Body of pancreas (tissue), 4 donors: ENCODE measurements at regions not wholly inside any gene's neighbourhood (a gene's known extent, or its start where the extent isn't known, plus 50 kb on each side); places are given as distances from the start of the nearest gene placed in this dataset.

ENCODE experiments used
- ATAC-seq: fragments of 150-250 bp; one replicate; pipeline ENCODE4 v1.9.1; 2016
- DNase-seq, 4 donors: peaks; one replicate each; pipeline ENCODE4 v3.0.0-alpha.2; 2019
- H3K27ac ChIP-seq, 4 donors: fragments of 200-600 bp; sonication (generic); 1 replicate in 3 of 4; 2 replicates in 1 of 4; pipeline versions ENCODE4 v1.5.1 to v1.6.1; 2016 to 2019; ENCODE audit warnings: mild to moderate bottlenecking in 1 of 4, mixed read lengths in 1 of 4, moderate library complexity in 1 of 4
- H3K27me3 ChIP-seq, 2 donors: fragments of 200-600 bp; sonication (generic); one replicate each; pipeline ENCODE4 v1.6.0; 2016; ENCODE audit warnings: mild to moderate bottlenecking in 1 of 2
- H3K36me3 ChIP-seq, 2 donors: fragments of 200-600 bp; sonication (generic); replicated peaks in 1 of 2; 2 replicates each; pipeline ENCODE4 v1.5.1; 2016; ENCODE audit warnings: low read depth in 2 of 2; ENCODE audit not compliant: insufficient read depth in 1 of 2
- H3K4me1 ChIP-seq: fragments of 200-600 bp; sonication (generic); one replicate; pipeline ENCODE4 v1.6.0; 2016
- H3K4me3 ChIP-seq, 2 donors: fragments of 200-600 bp; sonication (generic); 1 replicate in 1 of 2; 2 replicates in 1 of 2; pipeline ENCODE4 v1.5.1; 2016 to 2019
- H3K9me3 ChIP-seq, 3 donors: fragments of 200-600 bp; sonication (generic); 1 replicate in 2 of 3; 2 replicates in 1 of 3; pipeline ENCODE4 v1.5.1; 2016
- CTCF ChIP-seq, 7 experiments: fragments of 450-650 bp in 4 of 7; fragments of 200-600 bp in 3 of 7; sonication (generic) in 3 of 7; IDR thresholded peaks; one replicate each; pipeline ENCODE4 v1.5.1; 2016 to 2019; ENCODE audit warnings: antibody characterized with exemption in 7 of 7
- POLR2A ChIP-seq, 3 donors: fragments of 450-650 bp; IDR thresholded peaks; one replicate each; pipeline ENCODE4 v1.6.1; 2016; ENCODE audit warnings: antibody characterized with exemption in 3 of 3, mild to moderate bottlenecking in 2 of 3
- WGBS, 2 donors: methylation state at CpG; one replicate each; pipeline ENCODE4 v1.1.5; 2017; 5-methylcytosine and 5-hydroxymethylcytosine counted together
- intact Hi-C: fragments of 100-400 bp; cut with DNase I; formaldehyde crosslinking; loops from one replicate; pipeline ENCODE4 v1.15.1; 2023

- H3K4me3 ChIP-seq = no peak overlapping the region
- ATAC-seq (no peak), DNase-seq (no peak)
- H3K9me3 ChIP-seq = no peaks in the 10 kb centered on the region
- H3K36me3 ChIP-seq = no peaks in the 10 kb centered on the region
- H3K27me3 ChIP-seq = no peaks in the 10 kb centered on the region
- no peaks in the 10 kb centered on the region for H3K4me1 ChIP-seq
- 72 to 80% methylated on average over 11 of the region's 11 CpGs for WGBS, 2 donors
- TF ChIP-seq CTCF (IDR thresholded peaks at IDR 0.05) = no peak
- no peak for TF ChIP-seq POLR2A (IDR thresholded peaks at IDR 0.05)
- intact Hi-C loops = no loop called here
- H3K27ac ChIP-seq = no peak overlapping the region
These were observed 466.3 kb downstream of the NR2F2 start for GRCh38 chr15:96796841-96797240.

- DNase-seq = no peak
- no peak for ATAC-seq
- WGBS, 2 donors = 63 to 65% methylated on average over 14 of the region's 14 CpGs
- TF ChIP-seq CTCF (IDR thresholded peaks at IDR 0.05) = no peak
- TF ChIP-seq POLR2A (IDR thresholded peaks at IDR 0.05) = no peak
- no peak overlapping the region for H3K4me3 ChIP-seq
- H3K36me3 ChIP-seq = no peaks in the 10 kb centered on the region
- H3K9me3 ChIP-seq = no peaks in the 10 kb centered on the region
- H3K27ac ChIP-seq = no peak overlapping the region
- intact Hi-C loops = no loop called here
- H3K4me1 ChIP-seq = no peaks in the 10 kb centered on the region
- H3K27me3 ChIP-seq = no peaks in the 10 kb centered on the region
These were observed 471.2 kb downstream of the NR2F2 start for GRCh38 chr15:96801576-96802150.

- Histone ChIP-seq H3K27ac (no peak overlapping the region), H3K27me3 (no peaks in the 10 kb centered on the region), H3K4me1 (no peaks in the 10 kb centered on the region), H3K4me3 (no peak overlapping the region), H3K36me3 (no peaks in the 10 kb centered on the region), H3K9me3 (no peaks in the 10 kb centered on the region)
- 53 to 58% methylated on average over 11 of the region's 11 CpGs for WGBS, 2 donors
- ATAC-seq (no peak), DNase-seq (no peak)
- intact Hi-C loops = no loop called here
- TF ChIP-seq POLR2A (IDR thresholded peaks at IDR 0.05) = no peak
- no peak for TF ChIP-seq CTCF (IDR thresholded peaks at IDR 0.05)
These were observed 472.2 kb downstream of the NR2F2 start for GRCh38 chr15:96802611-96803255.

- intact Hi-C loops = no loop called here
These were observed 474.3 kb downstream of the NR2F2 start for GRCh38 chr15:96804754-96805153.

More at GRCh38 chr15:96804754-96805153, 474.3 kb downstream of the NR2F2 start:
- H3K36me3 ChIP-seq = no peaks in the 10 kb centered on the region
- H3K27ac ChIP-seq = no peak overlapping the region
- H3K4me3 ChIP-seq = no peak overlapping the region
- ATAC-seq (no peak), DNase-seq (no peak)
- H3K9me3 ChIP-seq = no peaks in the 10 kb centered on the region
- WGBS, 2 donors = 40 to 42% methylated on average over 5 of the region's 5 CpGs
- H3K27me3 ChIP-seq = no peaks in the 10 kb centered on the region
- no peaks in the 10 kb centered on the region for H3K4me1 ChIP-seq
- TF ChIP-seq POLR2A (IDR thresholded peaks at IDR 0.05) = no peak
- TF ChIP-seq CTCF (IDR thresholded peaks at IDR 0.05) = no peak
